ENCODE measurements at regions not wholly inside any gene's neighbourhood (a gene's known extent, or its start where the extent isn't known, plus 50 kb on each side); places are given as distances from the start of the nearest gene placed in this dataset.

DNA sequence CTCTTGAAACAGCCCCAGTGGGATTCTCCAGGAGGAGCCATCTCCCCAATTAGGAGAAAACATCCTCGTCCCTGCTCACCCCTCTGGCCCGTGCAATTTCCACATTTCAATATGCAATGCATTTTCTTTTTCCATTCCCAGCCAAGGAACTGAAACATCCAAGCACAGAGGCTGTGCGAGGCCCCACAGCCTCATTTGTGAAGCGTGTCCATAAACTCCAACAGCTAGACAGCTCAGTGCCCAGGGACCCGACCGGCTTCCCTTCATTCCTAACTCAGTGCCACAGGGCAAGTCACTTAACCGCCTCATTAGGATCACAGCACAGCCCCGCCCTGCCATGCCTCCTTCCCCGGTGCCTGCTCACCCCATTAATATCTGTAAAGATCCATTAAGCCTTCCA is 204.2 kb upstream of the IGF1R start:
- no peak for TF ChIP-seq GATA2 (IDR thresholded peaks at IDR 0.05; ENCODE audit: low read depth, low read length)
- no peak for TF ChIP-seq GATA3 (IDR thresholded peaks at IDR 0.05; ENCODE audit: low read depth, low read length)
